PC-9 (cell line): ENCODE measurements at regions not wholly inside any gene's neighbourhood (a gene's known extent, or its start where the extent isn't known, plus 50 kb on each side); places are given as distances from the start of the nearest gene placed in this dataset.

Source experiments
- BruUV-seq: library from RNA; stranded (reverse); fragments of 400-500 nt; replicated peaks from 2 replicates; lab custom pipeline; 2021; lab: Mats Ljungman, UMichigan
- CTCF ChIA-PET: fragments of 300-600 bp; sonication (Branson Sonifier 250); formaldehyde crosslinking; loops from one replicate; lab custom pipeline; 2022; ENCODE audit warnings: antibody characterized with exemption; lab: Charles Lee
- POLR2A ChIA-PET: fragments of 300-600 bp; sonication (Branson Sonifier 250); formaldehyde crosslinking; loops from one replicate; lab custom pipeline; 2022; ENCODE audit warnings: antibody characterized with exemption; ENCODE audit not compliant: unreplicated experiment; lab: Charles Lee
- DNase-seq, 2 experiments: peaks; one replicate each; pipeline versions ENCODE4 v3.0.0 to v3.0.0-alpha.2; 2015 to 2022; ENCODE audit warnings: mixed read lengths in 1 of 2
- H2AFZ ChIP-seq: fragments of 200-600 bp; sonication (generic); 2 replicates; pipeline ENCODE4 v1.8.1; 2017; ENCODE audit warnings: antibody characterized with exemption
- H3F3A ChIP-seq: fragments of 200-600 bp; sonication (generic); 2 replicates; pipeline ENCODE4 v1.8.1; 2017; ENCODE audit warnings: antibody characterized with exemption, mild to moderate bottlenecking, low read depth; ENCODE audit not compliant: insufficient read depth
- H3K27ac ChIP-seq: fragments of 200-600 bp; sonication (generic); 2 replicates; pipeline ENCODE4 v1.6.1; 2016; ENCODE audit warnings: mixed run types
- H3K27me3 ChIP-seq: fragments of 200-600 bp; sonication (generic); 2 replicates; pipeline ENCODE4 v1.6.1; 2016; ENCODE audit warnings: low read depth, mixed run types; ENCODE audit not compliant: insufficient read depth
- H3K36me3 ChIP-seq: fragments of 200-600 bp; sonication (generic); 2 replicates; pipeline ENCODE4 v1.6.1; 2016; ENCODE audit warnings: low read depth, mixed run types
- H3K4me1 ChIP-seq: fragments of 200-600 bp; sonication (generic); replicated peaks from 2 replicates; pipeline ENCODE4 v1.6.1; 2016; ENCODE audit warnings: mixed run types; ENCODE audit not compliant: insufficient read depth
- H3K4me2 ChIP-seq: fragments of 200-600 bp; sonication (generic); 2 replicates; pipeline ENCODE4 v1.6.1; 2017; ENCODE audit warnings: mixed run types
- H3K4me3 ChIP-seq: fragments of 200-600 bp; sonication (generic); 2 replicates; pipeline ENCODE4 v1.6.1; 2016; ENCODE audit warnings: mixed run types
- H3K79me2 ChIP-seq: fragments of 200-600 bp; sonication (generic); 2 replicates; pipeline ENCODE4 v1.6.1; 2017; ENCODE audit warnings: low read depth, mixed run types
- H3K9me2 ChIP-seq: fragments of 200-600 bp; sonication (generic); 2 replicates; pipeline ENCODE4 v1.8.1; 2017; ENCODE audit warnings: mild to moderate bottlenecking; ENCODE audit not compliant: insufficient read depth
- H3K9me3 ChIP-seq: fragments of 200-600 bp; sonication (generic); 2 replicates; pipeline ENCODE4 v1.8.1; 2016; ENCODE audit warnings: low read depth; ENCODE audit not compliant: insufficient read depth
- H4K20me1 ChIP-seq: fragments of 200-600 bp; sonication (generic); 2 replicates; pipeline ENCODE4 v1.8.1; 2017; ENCODE audit not compliant: insufficient read depth
- EZH2 ChIP-seq: fragments of 200-600 bp; sonication (generic); IDR thresholded peaks from 2 replicates; pipeline ENCODE4 v1.8.0; 2017; ENCODE audit warnings: antibody characterized with exemption, low read depth
- intact Hi-C: fragments of 100-400 bp; cut with micrococcal nuclease; formaldehyde crosslinking; loops from one replicate; pipeline ENCODE4 v1.10.0; 2022; ENCODE audit not compliant: unreplicated experiment
- TF ChIP-seq, protein P1 (sequence below): fragments of 200-600 bp; sonication (generic); conservative IDR thresholded peaks from 2 replicates; pipeline ENCODE4 v1.6.1; 2017; ENCODE audit warnings: mixed run types, antibody characterized with exemption, mild to moderate bottlenecking, moderate library complexity

DNA sequence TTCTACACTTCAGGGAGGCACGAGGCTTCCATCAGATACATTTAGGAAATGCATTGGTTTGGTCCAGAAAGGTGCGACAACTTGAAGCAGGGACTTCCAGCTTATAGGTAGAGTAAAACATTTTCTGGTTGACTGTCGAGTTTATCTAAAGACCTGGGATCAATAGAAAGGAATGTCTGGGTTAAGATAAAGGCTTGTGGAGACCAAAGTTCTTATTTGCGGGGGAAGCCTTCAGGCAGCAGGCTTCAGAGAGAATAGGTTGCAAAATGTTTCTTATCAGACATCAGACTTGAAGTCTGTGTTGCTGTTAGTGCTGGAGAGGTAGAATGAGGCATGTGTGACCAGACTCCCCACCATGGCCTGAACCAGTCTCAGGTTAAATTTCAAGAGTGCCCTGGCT lies 190.3 kb downstream of the TRIML1 start:
- no peak for TF ChIP-seq EZH2
- TF ChIP-seq, protein P1, sequence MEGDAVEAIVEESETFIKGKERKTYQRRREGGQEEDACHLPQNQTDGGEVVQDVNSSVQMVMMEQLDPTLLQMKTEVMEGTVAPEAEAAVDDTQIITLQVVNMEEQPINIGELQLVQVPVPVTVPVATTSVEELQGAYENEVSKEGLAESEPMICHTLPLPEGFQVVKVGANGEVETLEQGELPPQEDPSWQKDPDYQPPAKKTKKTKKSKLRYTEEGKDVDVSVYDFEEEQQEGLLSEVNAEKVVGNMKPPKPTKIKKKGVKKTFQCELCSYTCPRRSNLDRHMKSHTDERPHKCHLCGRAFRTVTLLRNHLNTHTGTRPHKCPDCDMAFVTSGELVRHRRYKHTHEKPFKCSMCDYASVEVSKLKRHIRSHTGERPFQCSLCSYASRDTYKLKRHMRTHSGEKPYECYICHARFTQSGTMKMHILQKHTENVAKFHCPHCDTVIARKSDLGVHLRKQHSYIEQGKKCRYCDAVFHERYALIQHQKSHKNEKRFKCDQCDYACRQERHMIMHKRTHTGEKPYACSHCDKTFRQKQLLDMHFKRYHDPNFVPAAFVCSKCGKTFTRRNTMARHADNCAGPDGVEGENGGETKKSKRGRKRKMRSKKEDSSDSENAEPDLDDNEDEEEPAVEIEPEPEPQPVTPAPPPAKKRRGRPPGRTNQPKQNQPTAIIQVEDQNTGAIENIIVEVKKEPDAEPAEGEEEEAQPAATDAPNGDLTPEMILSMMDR = no peak
- no peak overlapping the region for H3K27ac ChIP-seq
- 0 out of 2 replicates have a peak, but pooled peaks cover 5% of the 10 kb centered on the region for H3K27me3 ChIP-seq
- H3K36me3 ChIP-seq = no peaks in the 10 kb centered on the region
- H3K9me3 ChIP-seq = no peaks in the 10 kb centered on the region
- intact Hi-C loops = no loop called here
- no peaks in the 10 kb centered on the region for H3F3A ChIP-seq
- no peaks in the 10 kb centered on the region for H3K4me1 ChIP-seq
- no peaks in the 10 kb centered on the region for H3K79me2 ChIP-seq
- H3K9me2 ChIP-seq = no peaks in the 10 kb centered on the region
- no peak for DNase-seq
- ChIA-PET POLR2A (no interaction called here), CTCF (no interaction called here)
- no peaks in the 10 kb centered on the region for H4K20me1 ChIP-seq
- no peak overlapping the region for H3K4me3 ChIP-seq
- H2AFZ ChIP-seq = no peak overlapping the region
- no peak overlapping the region for H3K4me2 ChIP-seq
- BruUV-seq = no TSS peak

DNA sequence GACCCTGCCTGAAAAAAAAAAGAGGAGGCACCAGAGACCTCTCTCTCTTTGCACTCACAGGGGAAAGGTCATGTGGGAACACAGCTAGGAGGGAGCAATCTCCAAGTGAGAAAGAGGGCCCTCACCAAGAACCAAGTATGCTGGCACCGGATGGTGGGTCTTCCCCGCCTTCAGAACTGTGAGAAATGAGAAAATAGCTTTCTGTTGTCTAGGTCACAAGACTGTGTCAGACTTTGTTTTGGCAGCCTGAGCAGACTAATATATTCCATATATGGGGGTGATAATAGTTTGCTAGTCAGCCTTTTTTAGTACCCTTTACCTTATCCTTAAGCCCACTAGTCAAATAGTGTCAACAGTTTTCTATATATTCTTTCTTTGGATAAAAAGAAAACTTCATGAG lies 193.0 kb downstream of the TRIML1 start:
- 0 out of 2 replicates have a peak, but pooled peaks cover 7% of the 10 kb centered on the region for H3K27me3 ChIP-seq
- ChIA-PET POLR2A (no interaction called here), CTCF (no interaction called here)
- no peaks in the 10 kb centered on the region for H4K20me1 ChIP-seq
- no peaks in the 10 kb centered on the region for H3F3A ChIP-seq
- no peak overlapping the region for H3K4me3 ChIP-seq
- no peak overlapping the region for H3K4me2 ChIP-seq
- no peak for DNase-seq
- TF ChIP-seq, protein P1 = no peak
- TF ChIP-seq EZH2 = no peak
- intact Hi-C loops = no loop called here
- H3K27ac ChIP-seq = no peak overlapping the region
- BruUV-seq = no TSS peak
- no peaks in the 10 kb centered on the region for H3K79me2 ChIP-seq
- H3K9me3 ChIP-seq = no peaks in the 10 kb centered on the region
- H3K4me1 ChIP-seq = no peaks in the 10 kb centered on the region
- no peaks in the 10 kb centered on the region for H3K9me2 ChIP-seq
- H2AFZ ChIP-seq = no peak overlapping the region
- no peaks in the 10 kb centered on the region for H3K36me3 ChIP-seq

DNA sequence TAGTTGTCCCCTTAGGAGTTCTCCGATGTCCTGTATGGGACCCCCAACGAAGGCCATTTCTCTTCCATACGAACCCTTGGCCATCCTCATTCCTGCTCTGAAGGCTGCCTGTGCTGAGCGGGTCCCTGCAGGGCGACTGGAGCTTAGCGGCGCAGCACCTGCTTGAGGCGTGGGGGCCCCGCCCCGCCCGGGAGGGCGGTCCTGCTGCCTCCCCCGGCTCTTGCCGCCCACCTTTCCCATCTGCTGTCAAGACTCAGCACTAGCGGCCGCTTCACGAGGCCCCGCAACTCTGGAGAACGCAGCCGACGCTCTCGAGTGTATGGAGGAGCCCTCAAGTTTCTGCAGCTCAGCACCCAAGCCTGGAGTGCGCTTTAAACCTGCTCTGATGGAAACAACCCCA lies 197.7 kb downstream of the TRIML1 start:
- intact Hi-C loops = no loop called here
- TF ChIP-seq, protein P1 = no peak
- TF ChIP-seq EZH2 = no peak
- no peaks in the 10 kb centered on the region for H3K4me1 ChIP-seq
- H3F3A ChIP-seq = no peaks in the 10 kb centered on the region
- H3K4me3 ChIP-seq = no peak overlapping the region
- no peaks in the 10 kb centered on the region for H3K9me2 ChIP-seq
- no peaks in the 10 kb centered on the region for H3K9me3 ChIP-seq
- no peak overlapping the region for H3K4me2 ChIP-seq
- H4K20me1 ChIP-seq = no peaks in the 10 kb centered on the region
- ChIA-PET POLR2A (no interaction called here), CTCF (no interaction called here)
- no peaks in the 10 kb centered on the region for H3K36me3 ChIP-seq
- no TSS peak for BruUV-seq
- H3K79me2 ChIP-seq = no peaks in the 10 kb centered on the region
- H2AFZ ChIP-seq = no peak overlapping the region
- no peak overlapping the region for H3K27ac ChIP-seq
- DNase-seq = no peak
- 0 out of 2 replicates have a peak, but pooled peaks cover 4% of the 10 kb centered on the region for H3K27me3 ChIP-seq
